Stimulated activated CD8-positive, alpha-beta memory T cell treated with anti-CD3 and anti-CD28 coated beads, Interleukin-4, amount 100 ng/mL, for 48 hours (primary cell): ENCODE measurements at regions not wholly inside any gene's neighbourhood (a gene's known extent, or its start where the extent isn't known, plus 50 kb on each side); places are given as distances from the start of the nearest gene placed in this dataset.

Source experiments
- DNase-seq: peaks from one replicate; pipeline ENCODE4 v3.0.0-alpha.2; 2020

- DNase-seq = no peak
Measured at GRCh38 chr2:180122874-180123273, 115.8 kb upstream of the CWC22 start.

DNA sequence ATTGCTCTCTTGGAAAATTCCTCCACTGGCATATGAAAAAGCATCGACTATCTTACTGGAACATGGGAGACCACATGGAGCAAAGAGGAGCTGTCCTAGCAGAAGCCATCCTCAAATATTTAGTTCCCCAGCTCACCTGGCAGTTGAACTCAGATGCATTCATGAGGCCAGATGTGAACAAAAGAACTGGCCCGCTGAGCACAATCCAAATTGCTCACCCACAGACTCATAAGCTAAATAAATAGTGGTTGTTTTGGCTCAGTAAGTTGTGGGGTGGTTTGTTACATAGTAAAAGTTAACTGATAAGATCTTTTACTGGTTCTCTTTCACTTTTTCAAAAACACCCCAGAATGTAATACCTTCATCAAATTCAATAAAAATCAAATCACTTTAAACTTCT, 108.6 kb upstream of the CWC22 start:
- no peak for DNase-seq

- DNase-seq = no peak
Measured at GRCh38 chr2:180115269-180115668, 108.2 kb upstream of the CWC22 start.

DNA sequence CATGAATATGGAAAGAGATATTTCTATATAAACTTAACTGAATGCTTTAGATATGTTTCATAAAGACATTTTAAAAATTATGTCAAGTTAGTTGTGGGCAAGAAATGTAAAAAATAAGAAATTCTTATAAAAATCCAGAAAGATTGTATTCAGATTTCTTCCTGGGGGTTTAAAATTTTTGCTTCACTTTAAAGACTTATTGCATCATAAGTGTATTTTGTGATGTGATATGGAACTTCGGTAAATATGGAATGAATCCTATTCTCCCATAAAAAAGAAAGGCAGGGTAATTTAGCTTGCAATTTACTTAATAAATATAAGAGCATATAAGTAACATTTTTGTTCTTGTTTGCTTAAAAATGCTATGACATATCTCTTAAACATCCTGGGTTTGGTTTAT, 104.8 kb upstream of the CWC22 start:
- DNase-seq = no peak

GRCh38 chr2:180110469-180110868, 103.4 kb upstream of the CWC22 start:
- no peak for DNase-seq

DNA sequence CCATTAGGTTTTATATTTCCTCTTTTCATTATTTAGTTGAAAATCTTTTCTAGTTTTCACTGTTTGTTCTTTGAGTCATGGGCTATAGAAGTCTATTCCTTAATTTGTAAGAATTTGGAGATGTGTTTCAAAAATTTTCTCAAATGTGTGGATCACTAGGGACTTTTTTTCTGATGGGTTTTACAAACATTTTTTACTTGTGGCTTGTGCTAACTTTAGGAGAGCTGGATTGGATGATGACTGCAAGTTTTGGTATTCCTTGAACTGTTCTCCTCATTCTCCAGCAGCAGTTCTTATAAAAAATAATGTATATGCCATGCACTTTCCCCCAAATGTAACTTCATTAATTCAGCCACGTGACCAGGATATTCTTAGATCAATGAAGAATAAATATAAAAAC, 94.7 kb upstream of the CWC22 start:
- no peak for DNase-seq

DNA sequence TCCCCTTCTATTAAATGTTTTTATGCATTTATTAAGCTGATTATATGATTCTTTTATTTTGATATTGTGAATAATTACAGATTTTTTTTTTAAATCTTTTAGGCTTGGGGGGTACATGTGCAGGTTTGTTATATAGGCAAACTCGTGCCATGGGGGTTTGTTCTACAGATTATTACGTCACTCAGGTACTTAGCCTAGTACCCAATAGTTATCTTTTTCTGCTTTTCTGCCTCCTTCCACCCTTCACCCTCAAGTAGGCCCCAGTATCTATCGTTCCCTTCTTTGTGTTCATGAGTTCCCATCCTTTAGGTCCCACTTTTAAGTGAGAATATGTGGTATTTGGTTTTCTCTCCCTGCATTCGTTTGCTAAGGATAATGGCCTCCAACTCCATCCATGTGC, 92.2 kb upstream of the CWC22 start:
- no peak for DNase-seq

DNA sequence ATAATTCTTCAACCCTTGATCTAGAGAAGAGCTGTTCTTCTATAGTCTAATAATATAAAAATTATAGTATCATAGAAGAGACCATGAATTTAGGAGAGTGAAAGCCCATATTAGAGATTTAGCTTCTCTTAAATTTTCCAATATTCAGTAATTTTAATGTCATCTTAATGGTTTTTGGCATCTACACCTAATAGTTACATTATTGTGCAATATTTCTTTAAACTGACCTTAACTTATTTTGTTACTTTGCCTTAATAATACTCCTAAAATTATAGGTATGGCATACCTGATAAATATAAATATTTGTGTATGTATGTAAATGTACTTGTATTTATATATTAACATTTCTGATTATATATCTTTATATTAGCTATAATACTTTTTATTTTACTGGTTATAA, 78.0 kb upstream of the CWC22 start:
- DNase-seq = no peak

DNA sequence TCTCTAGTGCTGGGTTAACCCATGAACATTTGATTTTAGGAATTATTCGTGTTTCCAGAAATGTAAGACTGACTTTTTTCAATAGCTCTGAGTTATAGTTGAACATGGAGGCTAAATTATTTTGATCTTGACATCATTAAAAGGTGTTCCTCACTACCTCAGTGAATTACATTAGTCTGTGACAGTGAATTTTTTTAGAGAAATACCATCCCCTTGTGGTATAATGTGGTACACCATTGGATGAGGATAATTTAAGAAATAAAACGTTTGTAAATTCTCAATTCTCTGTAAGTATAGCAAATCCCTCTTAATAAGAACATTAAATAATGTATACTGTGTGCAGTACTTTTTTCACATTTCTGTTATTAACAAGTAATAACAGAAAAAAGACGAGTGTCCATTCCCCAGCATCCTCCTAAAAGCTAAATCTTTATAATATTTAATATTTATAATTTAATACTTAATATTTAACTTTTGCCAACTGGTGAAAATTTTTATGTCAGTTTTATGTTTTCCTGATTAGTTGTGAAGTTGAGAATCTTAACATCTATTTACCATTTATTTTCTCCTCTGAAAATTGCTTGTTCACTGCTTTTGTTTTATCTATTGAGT, 70.3 kb upstream of the CWC22 start:
- DNase-seq = no peak

GRCh38 chr2:180075870-180076269, 68.8 kb upstream of the CWC22 start:
- DNase-seq = no peak

- no peak for DNase-seq
Measured at GRCh38 chr2:180071797-180072196, 64.7 kb upstream of the CWC22 start.

DNA sequence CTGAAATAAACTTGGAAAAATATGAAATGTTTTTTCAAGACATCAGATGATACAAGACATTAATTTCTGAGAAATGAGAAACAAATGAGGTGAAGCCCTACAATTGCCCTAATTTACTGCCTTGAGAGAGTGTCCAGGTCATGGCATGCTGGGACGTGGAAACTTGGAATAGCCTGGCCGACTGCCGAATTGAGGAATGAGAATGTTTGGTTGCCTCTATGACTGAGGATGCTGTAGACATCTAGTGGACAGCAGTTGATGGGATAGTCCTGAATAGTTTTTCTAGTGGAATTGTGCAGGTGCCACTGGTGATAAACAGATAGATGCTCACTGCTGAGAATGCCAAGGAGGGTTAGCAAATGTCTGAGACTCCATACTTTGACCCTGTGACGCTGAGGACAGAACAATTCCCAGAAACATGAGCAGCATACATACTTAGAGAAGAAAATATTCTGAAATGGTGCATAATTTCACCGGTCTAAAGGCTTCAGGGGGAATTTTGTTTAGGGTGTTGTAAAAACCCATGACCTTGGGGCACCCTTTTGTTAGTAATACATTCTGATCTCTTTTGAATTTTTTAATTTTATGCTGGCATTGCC, 56.5 kb upstream of the CWC22 start:
- no peak for DNase-seq

GRCh38 chr2:180062178-180062577, 55.1 kb upstream of the CWC22 start:
- DNase-seq = no peak

- no peak for DNase-seq
Measured at GRCh38 chr2:180061546-180061945, 54.4 kb upstream of the CWC22 start.

GRCh38 chr2:180061085-180061484, 54.0 kb upstream of the CWC22 start:
- DNase-seq = no peak

GRCh38 chr2:180058993-180059392, 51.9 kb upstream of the CWC22 start:
- DNase-seq = no peak

DNA sequence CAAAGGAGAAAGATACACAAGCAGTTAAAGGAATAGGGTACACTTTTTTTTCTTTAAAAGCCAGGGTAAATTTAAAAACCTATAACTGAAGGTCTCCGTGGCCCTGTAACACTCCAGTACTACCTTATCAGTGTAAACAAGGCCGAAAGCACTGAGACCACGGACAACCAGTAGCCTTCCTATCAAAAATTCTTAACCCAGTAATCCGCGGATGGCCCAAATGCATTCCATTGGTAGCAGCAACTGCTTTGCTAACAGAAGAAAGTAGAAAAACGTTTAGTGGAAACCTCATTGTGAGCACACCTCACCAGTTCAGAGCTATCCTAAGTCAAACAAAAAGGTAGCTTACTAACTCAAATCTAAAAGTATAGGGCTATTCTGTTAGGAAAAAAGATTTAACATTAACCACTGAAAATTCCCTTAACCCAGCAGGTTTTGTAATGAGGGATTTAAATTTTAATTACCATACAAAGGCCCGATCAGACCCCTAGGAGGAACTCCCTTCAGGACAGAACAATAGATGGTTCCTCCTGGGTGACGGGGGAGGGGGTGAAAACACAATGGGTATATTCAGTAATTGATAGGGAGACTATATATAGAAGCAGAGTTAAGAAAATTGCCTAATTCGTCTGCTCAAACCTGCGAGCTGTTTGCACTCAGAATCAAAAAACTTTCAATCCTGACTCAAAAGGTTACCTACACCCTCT, 50.8 kb upstream of the CWC22 start:
- no peak for DNase-seq
